ENCODE measurements at regions not wholly inside any gene's neighbourhood (a gene's known extent, or its start where the extent isn't known, plus 50 kb on each side); places are given as distances from the start of the nearest gene placed in this dataset.
"Not testable (repeated sequence)": the region's sequence is repeated elsewhere in the genome, so short reads cannot be mapped to it uniquely, and the experiment has no call there.

GRCh38 chr2:237212356-237213279 lies 126.9 kb downstream of the COPS8 start:
- H3K36me3 ChIP-seq (ENCODE audit: control insufficient read depth, insufficient read depth, low read length); H3K4me3 ChIP-seq (ENCODE audit: low read depth, low read length); H3K9me3 ChIP-seq (ENCODE audit: control insufficient read depth, insufficient read depth, low read length); H3K27me3 ChIP-seq (ENCODE audit: control insufficient read depth, insufficient read depth, low read length); H3K4me1 ChIP-seq (ENCODE audit: control insufficient read depth, insufficient read depth, low read length); H3K9ac ChIP-seq (ENCODE audit: low read depth, low read length): not testable (repeated sequence)

GRCh38 chr2:237213315-237214022 lies 127.8 kb downstream of the COPS8 start:
- H3K9ac ChIP-seq (ENCODE audit: low read depth, low read length), result no peak overlapping the region
- no peaks in the 10 kb centered on the region for H3K9me3 ChIP-seq (ENCODE audit: control insufficient read depth, insufficient read depth, low read length)
- H3K27me3 ChIP-seq (ENCODE audit: control insufficient read depth, insufficient read depth, low read length), result no peaks in the 10 kb centered on the region

GRCh38 chr2:237214030-237214675 lies 128.5 kb downstream of the COPS8 start:
- Histone ChIP-seq H3K9ac (ENCODE audit: low read depth, low read length) (no peak overlapping the region), H3K27me3 (ENCODE audit: control insufficient read depth, insufficient read depth, low read length) (no peaks in the 10 kb centered on the region), H3K4me3 (ENCODE audit: low read depth, low read length) (no peak overlapping the region), H3K9me3 (ENCODE audit: control insufficient read depth, insufficient read depth, low read length) (no peaks in the 10 kb centered on the region), H3K4me1 (ENCODE audit: control insufficient read depth, insufficient read depth, low read length) (peaks cover 12% of the 10 kb centered on the region), H3K36me3 (ENCODE audit: control insufficient read depth, insufficient read depth, low read length) (no peaks in the 10 kb centered on the region)

More at GRCh38 chr2:237213315-237214022, 127.8 kb downstream of the COPS8 start:
- peaks cover 9% of the 10 kb centered on the region for H3K4me1 ChIP-seq (ENCODE audit: control insufficient read depth, insufficient read depth, low read length)
- H3K4me3 ChIP-seq (ENCODE audit: low read depth, low read length), result no peak overlapping the region
- H3K36me3 ChIP-seq (ENCODE audit: control insufficient read depth, insufficient read depth, low read length), result no peaks in the 10 kb centered on the region

GRCh38 chr2:237214963-237215362 lies 129.3 kb downstream of the COPS8 start:
- Histone ChIP-seq H3K9ac (ENCODE audit: low read depth, low read length) (no peak overlapping the region), H3K9me3 (ENCODE audit: control insufficient read depth, insufficient read depth, low read length) (no peaks in the 10 kb centered on the region), H3K4me1 (ENCODE audit: control insufficient read depth, insufficient read depth, low read length) (peaks cover 12% of the 10 kb centered on the region), H3K36me3 (ENCODE audit: control insufficient read depth, insufficient read depth, low read length) (no peaks in the 10 kb centered on the region), H3K27me3 (ENCODE audit: control insufficient read depth, insufficient read depth, low read length) (no peaks in the 10 kb centered on the region), H3K4me3 (ENCODE audit: low read depth, low read length) (no peak overlapping the region)

GRCh38 chr2:237217995-237218616 lies 132.4 kb downstream of the COPS8 start:
- peak overlapping the region; percentile 1 for H3K9ac ChIP-seq (ENCODE audit: low read depth, low read length)
- H3K4me1 ChIP-seq (ENCODE audit: control insufficient read depth, insufficient read depth, low read length), result peaks cover 8% of the 10 kb centered on the region
- H3K27me3 ChIP-seq (ENCODE audit: control insufficient read depth, insufficient read depth, low read length), result no peaks in the 10 kb centered on the region
- no peak overlapping the region for H3K4me3 ChIP-seq (ENCODE audit: low read depth, low read length)
- no peaks in the 10 kb centered on the region for H3K36me3 ChIP-seq (ENCODE audit: control insufficient read depth, insufficient read depth, low read length)
- no peaks in the 10 kb centered on the region for H3K9me3 ChIP-seq (ENCODE audit: control insufficient read depth, insufficient read depth, low read length)

- Histone ChIP-seq H3K4me1 (ENCODE audit: control insufficient read depth, insufficient read depth, low read length) (peaks cover 8% of the 10 kb centered on the region), H3K9ac (ENCODE audit: low read depth, low read length) (no peak overlapping the region), H3K4me3 (ENCODE audit: low read depth, low read length) (no peak overlapping the region), H3K36me3 (ENCODE audit: control insufficient read depth, insufficient read depth, low read length) (no peaks in the 10 kb centered on the region), H3K9me3 (ENCODE audit: control insufficient read depth, insufficient read depth, low read length) (no peaks in the 10 kb centered on the region), H3K27me3 (ENCODE audit: control insufficient read depth, insufficient read depth, low read length) (no peaks in the 10 kb centered on the region)
Measured at GRCh38 chr2:237218756-237219155, 133.1 kb downstream of the COPS8 start.

GRCh38 chr2:237219826-237220225 lies 134.1 kb downstream of the COPS8 start:
- no peak overlapping the region for H3K4me3 ChIP-seq (ENCODE audit: low read depth, low read length)
- no peak overlapping the region for H3K9ac ChIP-seq (ENCODE audit: low read depth, low read length)
- H3K4me1 ChIP-seq (ENCODE audit: control insufficient read depth, insufficient read depth, low read length), result peaks cover 8% of the 10 kb centered on the region
- no peaks in the 10 kb centered on the region for H3K36me3 ChIP-seq (ENCODE audit: control insufficient read depth, insufficient read depth, low read length)
- H3K9me3 ChIP-seq (ENCODE audit: control insufficient read depth, insufficient read depth, low read length), result no peaks in the 10 kb centered on the region
- H3K27me3 ChIP-seq (ENCODE audit: control insufficient read depth, insufficient read depth, low read length), result no peaks in the 10 kb centered on the region

- no peak overlapping the region for H3K9ac ChIP-seq (ENCODE audit: low read depth, low read length)
Measured at GRCh38 chr2:237221443-237221842, 135.8 kb downstream of the COPS8 start.

GRCh38 chr2:237222178-237222577 lies 136.5 kb downstream of the COPS8 start:
- Histone ChIP-seq H3K9ac (ENCODE audit: low read depth, low read length) (no peak overlapping the region), H3K36me3 (ENCODE audit: control insufficient read depth, insufficient read depth, low read length) (no peaks in the 10 kb centered on the region), H3K4me3 (ENCODE audit: low read depth, low read length) (no peak overlapping the region), H3K9me3 (ENCODE audit: control insufficient read depth, insufficient read depth, low read length) (no peaks in the 10 kb centered on the region), H3K27me3 (ENCODE audit: control insufficient read depth, insufficient read depth, low read length) (no peaks in the 10 kb centered on the region), H3K4me1 (ENCODE audit: control insufficient read depth, insufficient read depth, low read length) (peaks cover 8% of the 10 kb centered on the region)

More at GRCh38 chr2:237221443-237221842, 135.8 kb downstream of the COPS8 start:
- H3K27me3 ChIP-seq (ENCODE audit: control insufficient read depth, insufficient read depth, low read length), result no peaks in the 10 kb centered on the region
- H3K9me3 ChIP-seq (ENCODE audit: control insufficient read depth, insufficient read depth, low read length), result no peaks in the 10 kb centered on the region
- H3K4me3 ChIP-seq (ENCODE audit: low read depth, low read length), result no peak overlapping the region
- peaks cover 8% of the 10 kb centered on the region for H3K4me1 ChIP-seq (ENCODE audit: control insufficient read depth, insufficient read depth, low read length)
- no peaks in the 10 kb centered on the region for H3K36me3 ChIP-seq (ENCODE audit: control insufficient read depth, insufficient read depth, low read length)

GRCh38 chr2:237222601-237223041 lies 136.9 kb downstream of the COPS8 start:
- H3K9me3 ChIP-seq (ENCODE audit: control insufficient read depth, insufficient read depth, low read length), result no peaks in the 10 kb centered on the region
- peaks cover 8% of the 10 kb centered on the region for H3K4me1 ChIP-seq (ENCODE audit: control insufficient read depth, insufficient read depth, low read length)
- no peaks in the 10 kb centered on the region for H3K27me3 ChIP-seq (ENCODE audit: control insufficient read depth, insufficient read depth, low read length)
- H3K4me3 ChIP-seq (ENCODE audit: low read depth, low read length), result no peak overlapping the region
- no peak overlapping the region for H3K9ac ChIP-seq (ENCODE audit: low read depth, low read length)
- no peaks in the 10 kb centered on the region for H3K36me3 ChIP-seq (ENCODE audit: control insufficient read depth, insufficient read depth, low read length)

GRCh38 chr2:237223201-237223861 lies 137.6 kb downstream of the COPS8 start:
- H3K4me3 ChIP-seq (ENCODE audit: low read depth, low read length), result no peak overlapping the region
- no peaks in the 10 kb centered on the region for H3K27me3 ChIP-seq (ENCODE audit: control insufficient read depth, insufficient read depth, low read length)
- H3K4me1 ChIP-seq (ENCODE audit: control insufficient read depth, insufficient read depth, low read length), result peaks cover 4% of the 10 kb centered on the region
- H3K9ac ChIP-seq (ENCODE audit: low read depth, low read length), result no peak overlapping the region
- no peaks in the 10 kb centered on the region for H3K36me3 ChIP-seq (ENCODE audit: control insufficient read depth, insufficient read depth, low read length)
- no peaks in the 10 kb centered on the region for H3K9me3 ChIP-seq (ENCODE audit: control insufficient read depth, insufficient read depth, low read length)
